GM19463 (cell line): ENCODE measurements at regions not wholly inside any gene's neighbourhood (a gene's known extent, or its start where the extent isn't known, plus 50 kb on each side); places are given as distances from the start of the nearest gene placed in this dataset.
"Not testable (repeated sequence)": the region's sequence is repeated elsewhere in the genome, so short reads cannot be mapped to it uniquely, and the experiment has no call there.

Experiments used
- ATAC-seq: cut with Tn5 transposase; IDR thresholded peaks from one replicate; pipeline ENCODE4 v1.9.1; 2021; ENCODE audit warnings: mild to moderate bottlenecking, moderate library complexity; ENCODE audit not compliant: unreplicated experiment

GRCh38 chr5:154562244-154562880 is 84.3 kb upstream of the HAND1 start:
- ATAC-seq = no peak

DNA sequence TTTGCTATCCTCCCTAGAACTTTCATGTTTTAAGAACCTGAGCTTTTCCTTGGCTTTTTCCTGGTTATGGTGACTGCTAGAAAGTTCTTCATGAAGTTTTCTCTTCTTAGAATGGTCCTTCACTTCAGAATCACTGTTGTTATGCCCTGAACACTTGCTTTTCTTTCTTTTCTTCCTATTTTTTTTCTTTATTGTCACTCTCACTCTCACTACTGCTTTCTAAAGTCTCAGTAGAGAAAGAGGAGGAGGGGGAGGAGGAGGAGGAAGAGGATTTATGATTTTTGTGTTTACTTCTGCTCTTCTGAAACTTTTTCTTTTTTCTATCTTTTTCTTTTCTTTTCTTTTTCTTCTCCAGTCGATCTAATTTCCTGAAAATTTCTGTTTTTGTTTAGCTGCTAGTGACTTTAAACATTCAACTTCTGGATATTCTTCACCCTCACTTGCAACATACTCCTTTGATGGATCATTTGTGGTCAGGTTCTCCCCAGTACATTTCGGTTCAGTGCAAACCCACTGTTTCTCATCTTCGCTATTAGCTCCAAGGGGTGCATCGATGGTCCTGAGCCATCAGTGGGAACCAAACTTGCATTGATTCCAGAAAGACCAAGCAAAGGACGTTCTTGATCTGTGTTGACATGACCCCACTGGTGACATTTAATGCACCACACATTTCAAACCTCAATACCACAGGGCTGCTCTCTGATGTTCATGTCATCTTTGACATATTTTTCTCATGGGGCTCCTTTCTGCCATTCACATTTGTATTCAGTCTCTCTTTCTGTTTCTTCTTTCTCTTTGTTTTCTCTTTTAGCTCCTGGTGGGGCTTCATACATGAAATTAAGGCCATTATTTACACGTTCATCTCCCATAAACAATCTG is 81.6 kb upstream of the HAND1 start:
- ATAC-seq = no peak

- no peak for ATAC-seq
Measured at GRCh38 chr5:154557548-154557947, 79.5 kb upstream of the HAND1 start.

GRCh38 chr5:154547551-154547950 is 69.5 kb upstream of the HAND1 start:
- no peak for ATAC-seq

GRCh38 chr5:154546719-154547118 is 68.7 kb upstream of the HAND1 start:
- ATAC-seq = no peak

- no peak for ATAC-seq
Measured at GRCh38 chr5:154544646-154545045, 66.6 kb upstream of the HAND1 start.

- ATAC-seq = no peak
Measured at GRCh38 chr5:154543380-154543779, 65.4 kb upstream of the HAND1 start.

DNA sequence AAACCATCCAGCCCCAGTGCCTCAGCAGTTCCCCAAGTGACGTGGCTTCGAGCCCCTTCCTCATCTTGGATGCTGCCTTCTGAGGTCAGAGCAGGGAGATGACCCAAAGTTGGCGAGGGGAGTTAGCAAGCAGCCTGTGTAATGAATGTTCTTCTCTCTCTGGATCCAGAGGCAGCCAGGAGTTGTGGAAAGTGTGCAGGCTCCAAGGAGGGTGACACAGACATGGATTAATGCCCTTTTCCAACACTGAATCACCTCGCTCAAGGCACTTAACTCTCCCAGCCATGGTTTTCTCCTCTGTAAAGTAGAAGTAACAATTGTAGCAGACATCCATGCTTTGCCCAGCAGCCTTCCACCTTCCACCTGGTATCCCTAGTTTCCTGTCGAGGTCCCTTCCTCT is 64.6 kb upstream of the HAND1 start:
- no peak for ATAC-seq

GRCh38 chr5:154542000-154542399 is 64.0 kb upstream of the HAND1 start:
- ATAC-seq = no peak

- ATAC-seq = no peak
Measured at GRCh38 chr5:154541553-154541952, 63.5 kb upstream of the HAND1 start.

DNA sequence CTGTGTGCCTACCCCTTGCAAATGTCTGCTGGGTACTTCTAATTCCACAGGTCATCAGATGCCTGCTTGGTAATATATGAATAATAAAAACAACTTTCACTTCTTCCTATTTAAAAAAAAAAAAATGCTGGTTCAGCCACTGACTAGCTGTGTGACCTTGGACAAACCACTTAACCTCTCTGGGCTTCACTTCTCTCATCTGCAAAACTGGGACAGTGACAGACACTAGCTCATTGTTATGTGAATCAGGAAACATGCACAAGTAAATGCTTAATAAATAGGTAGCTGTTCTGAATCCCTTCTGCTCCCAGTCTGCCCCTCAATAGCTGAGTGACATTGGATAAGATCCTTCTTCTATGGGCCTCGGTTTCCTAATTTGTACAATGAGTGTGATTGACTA is 62.6 kb upstream of the HAND1 start:
- no peak for ATAC-seq

GRCh38 chr5:154538492-154538891 is 60.5 kb upstream of the HAND1 start:
- ATAC-seq = no peak

- not testable (repeated sequence) for ATAC-seq
Measured at GRCh38 chr5:154536439-154536838, 58.4 kb upstream of the HAND1 start.

DNA sequence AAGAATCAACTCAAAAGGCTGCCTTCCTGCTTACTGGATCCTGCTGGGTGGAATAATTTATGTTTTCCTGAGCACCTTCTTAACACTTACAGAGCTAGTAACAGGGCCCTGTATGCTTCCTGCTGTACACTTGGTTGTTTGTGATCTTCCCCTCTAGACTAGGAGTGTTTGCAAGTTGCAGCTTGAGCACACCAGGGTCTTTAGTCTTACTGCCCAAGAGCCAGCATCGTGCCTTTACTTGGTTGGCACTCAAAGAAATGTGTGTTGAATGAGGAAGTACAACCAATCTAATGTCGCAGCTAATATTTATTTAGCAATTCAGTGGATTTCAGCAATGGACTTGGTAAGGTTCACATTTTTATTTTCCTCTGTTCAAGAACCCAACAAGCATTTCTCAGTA is 57.5 kb upstream of the HAND1 start:
- no peak for ATAC-seq

DNA sequence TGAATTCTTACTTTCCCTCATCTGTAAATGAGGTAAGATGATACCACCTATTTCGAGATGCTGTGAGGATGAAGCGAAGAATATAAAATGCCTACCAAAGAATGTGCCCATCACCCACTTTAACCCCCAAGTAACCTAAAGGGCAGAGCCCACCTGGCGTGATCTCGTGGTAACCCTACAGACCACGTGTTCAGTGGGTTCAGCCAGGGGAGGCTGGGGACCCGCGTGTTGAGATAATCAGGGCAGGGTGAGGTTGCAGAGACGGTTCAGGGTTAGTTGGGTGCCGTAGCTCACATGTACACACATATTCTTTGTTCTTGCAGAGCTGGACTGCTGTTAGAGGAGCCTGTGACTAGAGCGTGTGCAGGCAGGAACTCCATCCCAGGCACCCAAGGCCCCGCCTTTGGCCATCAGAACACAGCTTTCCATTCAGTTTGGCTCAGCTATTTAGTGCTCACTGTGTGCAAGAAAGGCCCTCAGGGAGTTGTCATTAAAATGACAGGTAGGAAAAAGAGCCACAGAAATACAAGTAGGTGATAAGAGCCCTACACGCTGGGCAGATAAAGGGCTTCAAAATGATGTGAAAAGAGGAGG is 56.5 kb upstream of the HAND1 start:
- ATAC-seq = no peak

DNA sequence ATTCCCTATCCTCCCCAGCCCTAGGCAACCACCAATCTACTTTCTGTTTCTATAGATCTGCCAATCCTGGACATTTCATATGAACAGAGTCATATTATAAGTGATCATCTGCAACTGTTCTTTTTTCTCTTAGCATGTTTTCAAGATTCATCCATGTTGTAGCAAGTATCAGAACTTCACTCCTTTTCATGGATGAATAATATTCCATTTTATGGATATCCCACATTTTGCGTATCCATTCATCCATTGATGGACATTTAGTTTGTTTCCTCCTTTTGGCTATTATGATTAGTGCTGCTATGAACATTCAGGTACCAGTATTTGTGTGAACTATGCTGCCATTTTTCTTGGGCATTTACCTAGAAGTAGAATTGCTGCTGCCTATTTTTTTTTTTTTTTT is 51.3 kb upstream of the HAND1 start:
- no peak for ATAC-seq

DNA sequence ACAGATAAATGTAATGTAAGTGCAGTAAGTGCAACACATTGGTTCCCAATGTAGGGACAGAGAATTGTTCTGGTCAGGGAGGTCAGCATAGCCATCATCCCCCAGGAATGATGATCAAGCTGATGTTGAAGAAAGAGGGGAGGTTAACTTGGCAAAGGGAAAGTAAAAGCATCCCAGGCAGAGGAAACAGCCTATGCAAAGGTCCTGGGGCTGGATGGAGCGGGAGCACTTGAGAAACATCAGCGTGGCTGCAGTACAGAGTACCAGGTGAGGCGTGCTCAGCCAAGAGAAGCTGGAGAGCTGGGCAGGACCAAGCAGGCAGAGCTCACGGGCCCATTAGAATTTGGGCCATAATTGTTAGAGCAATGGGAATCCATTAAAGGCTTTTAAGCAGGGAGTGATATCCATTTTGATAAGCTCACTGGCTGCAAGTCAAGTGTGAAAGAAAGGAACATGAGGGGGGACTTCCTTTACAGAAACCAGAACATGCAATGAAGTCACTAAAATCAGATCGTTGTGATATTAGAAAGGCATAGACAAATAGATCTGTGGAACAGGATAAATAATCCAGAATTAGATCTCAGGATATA is 50.1 kb upstream of the HAND1 start:
- ATAC-seq = no peak
